Neural cell (in vitro differentiated cells): ENCODE measurements at regions not wholly inside any gene's neighbourhood (a gene's known extent, or its start where the extent isn't known, plus 50 kb on each side); places are given as distances from the start of the nearest gene placed in this dataset.

Experiments used
- H2AFZ ChIP-seq: fragments of 200-600, 300-800 bp; sonication (generic), shearing (Covaris generic); 2 replicates; pipeline ENCODE4 v1.6.0; 2014; ENCODE audit warnings: low read depth, mild to moderate bottlenecking, antibody characterized with exemption, low read length, moderate library complexity
- H3F3A ChIP-seq: fragments of 200-600 bp; shearing (Covaris generic); 2 replicates; pipeline ENCODE4 v1.6.1; 2016; ENCODE audit warnings: mild to moderate bottlenecking, moderate library complexity, mixed read lengths, antibody characterized with exemption, low read length; ENCODE audit not compliant: insufficient read depth, poor library complexity, severe bottlenecking
- H3K27ac ChIP-seq: fragments of 200-600, 300-800 bp; sonication (generic), shearing (Covaris generic); 2 replicates; pipeline ENCODE4 v1.5.1; 2014; ENCODE audit warnings: mild to moderate bottlenecking, low read length, moderate library complexity
- H3K27me3 ChIP-seq: fragments of 300-800, 200-600 bp; sonication (generic), shearing (Covaris generic); 2 replicates; pipeline ENCODE4 v1.6.0; 2014; ENCODE audit warnings: mild to moderate bottlenecking, low read depth, low read length, moderate library complexity; ENCODE audit not compliant: insufficient read depth
- H3K36me3 ChIP-seq: fragments of 300-800, 200-600 bp; sonication (generic), shearing (Covaris generic); 2 replicates; pipeline ENCODE4 v1.5.1; 2014; ENCODE audit warnings: mild to moderate bottlenecking, antibody characterized with exemption, low read length, moderate library complexity; ENCODE audit not compliant: insufficient read depth
- H3K4me2 ChIP-seq: fragments of 300-800, 200-600 bp; sonication (generic), shearing (Covaris generic); 2 replicates; pipeline ENCODE4 v1.6.0; 2014; ENCODE audit warnings: mild to moderate bottlenecking, low read length
- H3K4me3 ChIP-seq: fragments of 300-800, 200-600 bp; sonication (generic), shearing (Covaris generic); 2 replicates; pipeline ENCODE4 v1.5.1; 2014; ENCODE audit warnings: mild to moderate bottlenecking, low read length, moderate library complexity
- H3K79me2 ChIP-seq: fragments of 200-600 bp; shearing (Covaris generic); replicated peaks from 2 replicates; pipeline ENCODE4 v1.6.0; 2014; ENCODE audit warnings: mild to moderate bottlenecking, low read length, moderate library complexity; ENCODE audit not compliant: insufficient read depth
- H3K9ac ChIP-seq: fragments of 300-800, 200-600 bp; sonication (generic), shearing (Covaris generic); 2 replicates; pipeline ENCODE4 v1.6.1; 2016; ENCODE audit warnings: mild to moderate bottlenecking, low read length, mixed read lengths
- H3K9me2 ChIP-seq: fragments of 200-600 bp; shearing (Covaris generic); 2 replicates; pipeline ENCODE4 v1.6.1; 2016; ENCODE audit warnings: mild to moderate bottlenecking, low read length, mixed read lengths; ENCODE audit not compliant: insufficient read depth
- H3K9me3 ChIP-seq: fragments of 200-600, 300-800 bp; sonication (generic), shearing (Covaris generic); 2 replicates; pipeline ENCODE4 v1.6.1; 2016; ENCODE audit warnings: mild to moderate bottlenecking, mixed run types, low read length, moderate library complexity, mixed read lengths
- H4K20me1 ChIP-seq: fragments of 200-600 bp; shearing (Covaris generic); 2 replicates; pipeline ENCODE4 v1.6.1; 2016; ENCODE audit warnings: mild to moderate bottlenecking, mixed run types; ENCODE audit not compliant: insufficient read depth
- EP300 ChIP-seq: fragments of 450-650 bp; conservative IDR thresholded peaks from 2 replicates; pipeline ENCODE4 v1.6.1; 2014; ENCODE audit warnings: antibody characterized with exemption, mild to moderate bottlenecking, moderate library complexity; ENCODE audit not compliant: poor library complexity, severe bottlenecking
- EZH2 ChIP-seq: fragments of 200-600, 300-800 bp; shearing (Covaris generic), sonication (generic); IDR thresholded peaks from 2 replicates; pipeline ENCODE4 v1.6.1; 2014; ENCODE audit warnings: antibody characterized with exemption, low read length, borderline replicate concordance, mild to moderate bottlenecking; ENCODE audit not compliant: insufficient read depth, poor library complexity, severe bottlenecking
- MXI1 ChIP-seq: fragments of 450-650 bp; conservative IDR thresholded peaks from 2 replicates; pipeline ENCODE4 v1.6.1; 2014; ENCODE audit warnings: antibody characterized with exemption, mild to moderate bottlenecking; ENCODE audit not compliant: poor library complexity, severe bottlenecking
- POLR2AphosphoS5 ChIP-seq: IDR thresholded peaks from 2 replicates; pipeline ENCODE4 v1.6.1; 2012
- RAD21 ChIP-seq: fragments of 450-650 bp; conservative IDR thresholded peaks from 2 replicates; pipeline ENCODE4 v1.6.1; 2014; ENCODE audit warnings: antibody characterized with exemption, mild to moderate bottlenecking, moderate library complexity
- REST ChIP-seq: IDR thresholded peaks from 2 replicates; pipeline ENCODE4 v1.6.1; 2012; ENCODE audit warnings: borderline replicate concordance
- SMC3 ChIP-seq: fragments of 450-650 bp; conservative IDR thresholded peaks from 2 replicates; pipeline ENCODE4 v1.6.1; 2014; ENCODE audit warnings: antibody characterized with exemption, mild to moderate bottlenecking, moderate library complexity; ENCODE audit not compliant: poor library complexity
- TAF1 ChIP-seq: IDR thresholded peaks from 2 replicates; pipeline ENCODE4 v1.6.1; 2012; ENCODE audit warnings: low read depth
- TF ChIP-seq, protein P1 (sequence below): fragments of 450-650 bp; IDR thresholded peaks from 2 replicates; pipeline ENCODE4 v1.5.1; 2014; ENCODE audit warnings: antibody characterized with exemption, mild to moderate bottlenecking, moderate library complexity; ENCODE audit not compliant: poor library complexity, severe bottlenecking

GRCh38 chr9:12414514-12414913 is 278.7 kb upstream of the TYRP1 start:
- H3K27ac ChIP-seq, result no peak overlapping the region
- TF ChIP-seq MXI1, result no peak
- no peak for TF ChIP-seq RAD21
- TF ChIP-seq TAF1, result no peak
- H3K9ac ChIP-seq, result no peak overlapping the region
- no peak overlapping the region for H3K4me3 ChIP-seq
- H3K9me2 ChIP-seq, result no peaks in the 10 kb centered on the region
- no peak overlapping the region for H3K4me2 ChIP-seq
- no peaks in the 10 kb centered on the region for H3K9me3 ChIP-seq
- H3K79me2 ChIP-seq, result no peaks in the 10 kb centered on the region
- no peaks in the 10 kb centered on the region for H4K20me1 ChIP-seq
- no peak overlapping the region for H2AFZ ChIP-seq
- no peaks in the 10 kb centered on the region for H3K36me3 ChIP-seq
- H3F3A ChIP-seq, result no peaks in the 10 kb centered on the region
- H3K27me3 ChIP-seq, result no peaks in the 10 kb centered on the region

DNA sequence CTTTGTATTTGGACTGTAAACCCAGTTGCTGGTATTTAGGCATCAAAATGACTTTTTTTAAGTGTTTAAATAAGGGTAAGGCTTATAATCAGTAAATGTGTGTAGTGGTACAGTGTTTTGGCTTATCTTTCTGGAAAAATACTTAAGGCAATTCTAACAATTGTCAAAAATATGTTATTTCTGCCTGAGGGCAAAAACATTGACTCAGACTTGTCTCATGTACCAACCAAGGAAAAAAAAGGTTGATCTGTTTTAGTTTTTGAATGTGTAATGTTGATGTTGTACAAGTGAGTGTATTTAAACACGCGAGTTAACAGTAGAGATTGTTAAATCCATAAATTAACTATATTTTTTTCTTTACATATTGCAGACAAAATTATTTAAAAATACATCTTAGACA is 277.8 kb upstream of the TYRP1 start:
- Histone ChIP-seq H3K4me2 (no peak overlapping the region), H4K20me1 (no peaks in the 10 kb centered on the region)
- no peak for TF ChIP-seq POLR2AphosphoS5
- TF ChIP-seq TAF1, result no peak
- TF ChIP-seq REST, result no peak
- TF ChIP-seq EZH2, result no peak
- no peak for TF ChIP-seq MXI1
- TF ChIP-seq SMC3, result no peak
- no peak for TF ChIP-seq EP300
- TF ChIP-seq, protein P1, sequence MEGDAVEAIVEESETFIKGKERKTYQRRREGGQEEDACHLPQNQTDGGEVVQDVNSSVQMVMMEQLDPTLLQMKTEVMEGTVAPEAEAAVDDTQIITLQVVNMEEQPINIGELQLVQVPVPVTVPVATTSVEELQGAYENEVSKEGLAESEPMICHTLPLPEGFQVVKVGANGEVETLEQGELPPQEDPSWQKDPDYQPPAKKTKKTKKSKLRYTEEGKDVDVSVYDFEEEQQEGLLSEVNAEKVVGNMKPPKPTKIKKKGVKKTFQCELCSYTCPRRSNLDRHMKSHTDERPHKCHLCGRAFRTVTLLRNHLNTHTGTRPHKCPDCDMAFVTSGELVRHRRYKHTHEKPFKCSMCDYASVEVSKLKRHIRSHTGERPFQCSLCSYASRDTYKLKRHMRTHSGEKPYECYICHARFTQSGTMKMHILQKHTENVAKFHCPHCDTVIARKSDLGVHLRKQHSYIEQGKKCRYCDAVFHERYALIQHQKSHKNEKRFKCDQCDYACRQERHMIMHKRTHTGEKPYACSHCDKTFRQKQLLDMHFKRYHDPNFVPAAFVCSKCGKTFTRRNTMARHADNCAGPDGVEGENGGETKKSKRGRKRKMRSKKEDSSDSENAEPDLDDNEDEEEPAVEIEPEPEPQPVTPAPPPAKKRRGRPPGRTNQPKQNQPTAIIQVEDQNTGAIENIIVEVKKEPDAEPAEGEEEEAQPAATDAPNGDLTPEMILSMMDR, result no peak
- no peak for TF ChIP-seq RAD21

DNA sequence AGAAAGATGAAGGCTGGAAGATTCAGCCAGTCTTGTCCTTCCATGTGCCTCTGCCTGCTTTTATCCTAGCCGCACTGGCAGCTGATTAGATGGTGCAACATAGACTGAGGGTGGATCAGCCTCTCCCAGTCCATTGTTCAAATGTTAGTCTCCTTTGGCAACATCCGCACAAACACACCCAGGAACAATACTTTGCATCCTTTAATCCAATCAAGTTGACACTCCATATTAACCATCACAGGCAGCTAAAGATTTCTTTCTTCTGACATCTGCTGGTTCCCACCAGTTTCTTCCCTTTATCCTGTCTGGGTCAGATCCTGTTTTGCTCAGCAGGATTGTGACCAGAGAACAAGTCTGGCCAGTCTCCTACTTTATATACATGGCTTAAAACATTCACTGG is 276.5 kb upstream of the TYRP1 start:
- Histone ChIP-seq H3K27me3 (no peaks in the 10 kb centered on the region), H3K9me2 (no peaks in the 10 kb centered on the region), H3K27ac (no peak overlapping the region), H3K9ac (no peak overlapping the region), H3K9me3 (no peaks in the 10 kb centered on the region), H3K36me3 (no peaks in the 10 kb centered on the region), H4K20me1 (no peaks in the 10 kb centered on the region), H3F3A (no peaks in the 10 kb centered on the region), H3K4me2 (no peak overlapping the region), H2AFZ (no peak overlapping the region), H3K79me2 (no peaks in the 10 kb centered on the region), H3K4me3 (no peak overlapping the region)
- TF ChIP-seq, protein P1, result no peak
- TF ChIP-seq TAF1, result no peak
- no peak for TF ChIP-seq EP300
- no peak for TF ChIP-seq EZH2
- TF ChIP-seq RAD21, result no peak
- no peak for TF ChIP-seq POLR2AphosphoS5
- TF ChIP-seq SMC3, result no peak

More for the DNA sequence above, 277.8 kb upstream of the TYRP1 start:
- Histone ChIP-seq H3K9me3 (no peaks in the 10 kb centered on the region), H3F3A (no peaks in the 10 kb centered on the region), H3K27ac (no peak overlapping the region), H3K9ac (no peak overlapping the region), H3K27me3 (no peaks in the 10 kb centered on the region), H2AFZ (no peak overlapping the region), H3K9me2 (no peaks in the 10 kb centered on the region), H3K79me2 (no peaks in the 10 kb centered on the region), H3K36me3 (no peaks in the 10 kb centered on the region), H3K4me3 (no peak overlapping the region)
